G401 (cell line): ENCODE measurements at regions not wholly inside any gene's neighbourhood (a gene's known extent, or its start where the extent isn't known, plus 50 kb on each side); places are given as distances from the start of the nearest gene placed in this dataset.

Experiments used
- DNase-seq: peaks from one replicate; pipeline ENCODE4 v3.0.0-alpha.2; 2015; ENCODE audit warnings: low spot score
- in situ Hi-C: cut with HindIII; loops from 2 replicates; pipeline ENCODE4 v1.10.0; 2016; ENCODE audit warnings: low sequenced_read_pairs, mixed read lengths

DNA sequence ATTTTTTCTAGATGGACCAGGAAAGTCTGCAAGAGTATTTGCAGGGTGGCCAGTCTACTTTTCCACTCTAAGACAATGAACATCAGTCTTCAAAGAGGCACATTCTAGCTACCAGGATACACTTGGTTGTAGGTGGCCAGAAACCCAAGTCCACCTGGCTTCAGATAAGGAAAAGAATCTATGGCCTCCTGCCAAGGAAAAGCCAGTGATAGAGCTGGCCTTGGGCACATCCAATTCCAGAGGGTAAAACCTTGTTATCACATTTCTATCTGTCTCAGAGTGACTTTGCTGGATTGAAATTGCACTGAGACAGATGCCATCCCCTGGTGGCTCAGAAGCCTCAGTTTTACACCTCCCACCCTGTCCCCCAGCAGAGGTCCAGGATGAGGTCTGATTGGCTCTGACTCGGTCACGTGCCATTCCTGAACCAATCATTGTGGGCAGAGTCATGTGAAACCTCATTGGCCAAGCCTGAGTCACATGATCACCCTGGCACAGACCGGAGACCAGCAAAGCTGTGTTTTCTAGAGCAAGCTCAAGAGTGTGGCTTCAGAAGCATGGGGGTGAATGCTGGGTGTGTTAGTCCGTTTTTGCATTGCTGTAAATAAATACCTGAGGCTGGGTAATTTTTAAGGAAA lies 497.4 kb upstream of the SULF2 start:
- in situ Hi-C loops: no loop called here
- DNase-seq: no peak

DNA sequence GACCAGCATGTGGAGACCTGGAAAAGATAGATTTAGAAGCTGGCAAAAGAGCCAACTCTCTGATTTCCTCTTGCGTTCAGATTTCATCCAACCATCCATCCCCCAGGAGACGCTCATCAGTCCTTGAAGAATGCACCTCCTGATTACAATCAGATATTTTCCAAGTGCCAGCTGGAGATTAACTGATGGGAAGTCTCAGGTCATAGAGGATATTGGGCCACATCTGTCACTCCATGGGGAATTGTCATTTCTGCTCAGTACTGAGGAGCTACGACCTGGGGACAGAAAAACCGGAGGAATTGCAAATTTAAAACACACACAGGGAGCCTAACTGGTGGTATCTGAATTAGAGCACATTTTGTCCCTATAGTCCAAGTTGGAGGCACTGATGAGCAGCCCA lies 496.2 kb upstream of the SULF2 start:
- DNase-seq: no peak
- in situ Hi-C loops: no loop called here

DNA sequence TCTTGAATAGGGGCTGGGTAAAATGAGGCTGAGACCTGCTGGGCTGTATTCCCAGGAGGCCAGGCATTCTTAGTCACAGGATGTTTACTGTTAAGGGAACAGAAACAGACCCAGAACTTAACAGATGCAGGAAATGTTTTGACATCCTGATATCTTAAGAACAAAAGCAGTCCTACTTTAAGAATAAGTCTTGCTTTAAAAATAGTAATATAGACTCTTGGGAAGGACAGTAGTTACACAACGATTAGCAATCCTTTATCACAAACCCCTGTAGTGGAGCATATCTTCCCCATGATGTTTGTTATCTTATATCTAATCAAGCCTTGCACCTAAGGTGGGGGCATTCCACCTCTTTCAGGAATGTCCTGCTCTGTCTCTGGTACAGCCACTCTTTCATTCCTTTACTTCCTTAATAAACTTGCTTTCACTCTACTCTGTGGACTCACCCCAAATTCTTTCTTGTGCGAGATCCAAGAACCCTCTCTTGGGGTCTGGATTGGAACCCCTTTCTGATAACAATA lies 493.7 kb upstream of the SULF2 start:
- in situ Hi-C loops: loop anchor here (5.0 kb wide), 1 partner anchor 57 kb away; no protein-coding TSS in a partner anchor
- no peak for DNase-seq

DNA sequence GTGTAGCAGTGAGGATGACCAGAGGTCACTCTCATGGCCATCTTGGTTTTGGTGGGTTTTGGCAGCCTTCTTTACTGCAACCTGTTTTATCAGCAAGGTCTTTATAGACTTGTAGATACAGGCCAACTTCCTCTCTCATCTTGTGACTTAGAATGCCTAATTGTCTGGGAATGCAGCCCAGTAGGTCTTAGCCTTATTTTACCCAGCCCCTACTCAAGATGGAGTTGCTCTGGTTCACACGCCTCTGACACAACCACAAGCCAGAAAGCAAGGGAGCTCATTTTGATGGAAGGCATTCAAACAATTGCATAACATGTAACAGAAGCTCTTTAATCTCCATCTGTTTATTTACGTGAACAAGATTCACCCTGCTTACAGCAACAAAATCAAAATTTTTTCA lies 492.0 kb upstream of the SULF2 start:
- in situ Hi-C loops: loop anchor here (5.0 kb wide), 1 partner anchor 55 kb away; no protein-coding TSS in a partner anchor

DNA sequence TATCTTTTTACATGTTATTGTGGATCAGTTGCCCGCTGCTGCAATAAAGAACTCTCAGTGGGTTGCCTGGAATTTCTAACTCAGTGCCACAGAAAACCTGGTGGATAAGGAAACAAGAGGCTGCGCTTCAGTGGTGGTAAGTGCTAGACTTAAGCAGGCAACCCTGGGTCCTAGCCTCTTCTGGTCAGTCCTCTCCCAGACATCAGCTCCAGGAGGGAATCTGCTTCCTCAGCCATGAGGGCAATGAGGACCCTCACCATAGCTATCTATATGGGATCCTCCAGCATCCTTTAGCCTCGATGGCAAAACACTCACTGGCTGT lies 490.7 kb upstream of the SULF2 start:
- in situ Hi-C loops: loop anchor here (5.0 kb wide), 1 partner anchor 54 kb away; no protein-coding TSS in a partner anchor
- no peak for DNase-seq

More for the DNA sequence above, 492.0 kb upstream of the SULF2 start:
- peak; percentile 7 for DNase-seq

DNA sequence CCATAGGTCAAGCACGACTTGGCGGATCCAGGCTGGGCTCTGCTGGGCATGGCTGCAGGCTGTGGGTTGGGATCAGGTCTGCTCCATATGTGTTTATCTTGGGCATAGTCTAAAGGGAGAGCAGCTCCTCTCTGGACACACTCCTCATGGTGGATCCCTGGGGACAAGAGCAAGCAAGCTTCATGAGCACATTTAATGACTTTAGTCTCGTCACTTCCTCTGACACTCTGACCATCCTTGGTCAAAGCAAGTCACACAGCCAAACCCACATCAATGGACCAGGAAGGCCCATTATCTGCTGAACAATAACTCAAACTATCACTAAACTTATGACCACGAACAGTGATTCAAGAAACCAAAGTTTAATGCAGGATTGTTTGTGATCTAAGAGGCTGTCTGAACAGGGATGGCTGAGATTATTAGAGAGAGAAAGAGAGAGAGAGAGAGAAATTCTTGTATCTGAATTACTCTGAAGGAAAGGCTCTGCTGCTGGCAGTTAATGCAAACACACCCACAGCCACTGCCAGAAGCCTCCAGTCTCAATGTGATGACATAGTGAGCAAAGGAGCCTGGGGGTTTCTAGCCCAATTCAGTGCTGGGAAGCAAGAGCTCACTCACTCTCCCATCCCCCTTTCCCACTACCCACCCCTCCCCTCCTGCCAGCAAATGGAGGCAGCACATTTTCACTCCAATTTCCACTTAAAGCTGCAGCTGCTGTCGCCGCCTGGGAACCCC lies 490.2 kb upstream of the SULF2 start:
- no peak for DNase-seq
- in situ Hi-C loops: loop anchor here (5.0 kb wide), 1 partner anchor 53 kb away; no protein-coding TSS in a partner anchor

DNA sequence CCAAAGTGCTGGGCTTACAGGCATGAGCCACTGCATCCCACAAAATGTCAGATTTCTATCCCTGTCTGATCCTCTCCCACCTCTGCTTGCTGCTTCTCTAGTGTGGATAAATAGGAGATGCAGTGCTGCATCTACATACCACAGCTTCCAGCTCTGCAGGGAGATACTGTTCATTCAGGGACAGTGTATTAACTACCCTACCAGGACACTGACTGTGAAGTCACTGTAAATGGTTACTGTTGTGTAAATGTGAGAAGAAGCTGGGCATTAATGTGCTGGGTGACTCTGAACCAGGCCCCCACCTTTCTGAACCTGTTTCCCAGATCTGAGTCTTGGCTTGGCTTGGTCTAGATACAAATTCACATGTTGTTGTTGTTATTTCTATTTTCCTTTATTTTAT lies 488.6 kb upstream of the SULF2 start:
- no peak for DNase-seq
- in situ Hi-C loops: no loop called here

DNA sequence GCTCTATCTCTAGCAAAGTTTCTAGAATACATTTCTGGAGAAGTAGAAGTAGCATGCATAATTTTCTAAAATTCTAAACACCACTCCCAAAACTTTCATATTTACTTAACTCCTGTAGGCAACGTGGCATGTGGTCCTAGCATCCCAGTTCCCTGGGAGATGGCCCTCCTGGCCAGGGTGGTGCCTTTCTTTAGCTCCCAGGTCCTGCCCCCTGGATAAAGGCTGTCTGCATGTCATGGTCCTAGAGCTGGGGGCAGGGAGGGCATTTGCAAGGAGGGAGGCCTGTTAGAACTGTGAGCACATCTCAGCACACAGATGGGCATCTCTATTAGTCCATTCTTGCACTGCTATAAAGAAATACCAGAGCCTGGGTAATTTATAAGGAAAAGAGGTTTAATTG lies 485.6 kb upstream of the SULF2 start:
- DNase-seq: no peak
- in situ Hi-C loops: no loop called here

DNA sequence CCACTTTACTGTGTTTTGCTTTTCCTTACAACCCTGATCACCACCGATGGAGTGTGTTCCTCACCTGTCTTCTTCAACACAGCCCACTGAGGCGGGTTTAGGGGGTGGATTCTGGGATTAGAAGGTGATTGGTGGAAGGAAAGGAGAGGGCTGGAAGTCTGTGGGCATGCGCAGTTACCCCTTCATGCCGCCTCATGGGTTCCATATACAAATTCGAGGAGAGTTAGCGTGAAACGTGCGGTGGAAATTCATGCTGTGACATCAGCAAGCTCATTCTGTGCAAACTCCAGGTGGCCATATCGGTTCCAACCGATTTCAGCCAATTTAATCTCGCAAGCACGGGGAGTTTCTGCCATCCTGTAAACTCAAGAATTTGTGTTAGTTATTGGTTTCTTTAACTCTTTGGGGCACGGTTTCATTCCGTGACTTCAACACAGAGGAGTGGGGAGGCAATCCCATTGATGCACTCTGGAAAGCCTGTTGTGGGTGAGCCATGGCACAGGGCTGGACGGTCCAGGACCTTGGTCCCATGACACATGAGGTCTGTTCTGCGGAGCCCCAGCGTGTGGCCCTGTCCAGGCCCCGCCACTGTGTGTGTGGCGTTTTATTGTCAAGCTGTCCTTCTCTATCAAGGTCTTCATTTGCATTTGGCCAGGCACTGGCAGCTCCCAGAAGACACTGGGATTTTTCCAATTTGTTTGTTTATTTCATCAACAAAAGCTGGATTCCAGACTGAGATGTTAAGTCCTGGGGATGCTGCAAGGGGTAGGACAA lies 482.8 kb upstream of the SULF2 start:
- in situ Hi-C loops: no loop called here
- DNase-seq: no peak

DNA sequence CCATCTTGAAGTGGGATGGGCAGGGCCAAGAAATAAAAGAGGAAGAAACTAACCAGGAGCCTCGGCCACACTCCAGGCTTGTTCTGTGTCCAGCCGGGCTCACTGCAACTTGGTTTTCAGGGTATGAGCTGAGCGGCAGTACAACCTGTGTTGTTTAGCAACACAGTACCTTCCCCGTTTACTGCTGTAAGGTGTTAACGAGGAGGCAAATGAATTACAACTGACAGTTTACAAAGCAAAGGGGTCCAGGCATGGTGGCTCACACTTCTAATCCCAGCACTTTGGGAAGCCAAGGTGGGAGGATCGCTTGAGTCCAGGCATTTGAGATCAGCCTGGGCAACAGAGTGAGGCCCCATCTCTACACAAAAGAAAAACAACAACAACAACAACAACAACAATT lies 481.3 kb upstream of the SULF2 start:
- no peak for DNase-seq
- in situ Hi-C loops: no loop called here

DNA sequence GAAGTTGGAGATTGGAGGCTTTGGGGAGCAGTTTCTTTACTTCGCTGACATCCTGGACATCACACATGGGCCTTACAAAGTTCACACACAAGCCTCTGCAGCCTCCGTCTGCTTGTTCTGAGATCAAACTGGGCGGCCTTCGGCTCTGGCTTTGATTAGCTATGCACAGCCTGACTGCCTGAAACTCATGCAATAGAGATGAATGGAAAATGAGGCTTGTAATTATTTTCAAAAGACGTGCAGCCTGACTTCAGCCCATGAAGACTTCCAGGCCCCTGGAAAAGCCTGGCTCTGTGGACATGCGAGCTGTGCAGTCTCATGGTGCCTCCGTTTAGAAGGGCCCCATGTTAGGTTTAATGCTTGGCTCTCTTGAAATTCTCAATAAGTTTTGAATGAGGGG lies 480.5 kb upstream of the SULF2 start:
- no peak for DNase-seq
- in situ Hi-C loops: no loop called here

DNA sequence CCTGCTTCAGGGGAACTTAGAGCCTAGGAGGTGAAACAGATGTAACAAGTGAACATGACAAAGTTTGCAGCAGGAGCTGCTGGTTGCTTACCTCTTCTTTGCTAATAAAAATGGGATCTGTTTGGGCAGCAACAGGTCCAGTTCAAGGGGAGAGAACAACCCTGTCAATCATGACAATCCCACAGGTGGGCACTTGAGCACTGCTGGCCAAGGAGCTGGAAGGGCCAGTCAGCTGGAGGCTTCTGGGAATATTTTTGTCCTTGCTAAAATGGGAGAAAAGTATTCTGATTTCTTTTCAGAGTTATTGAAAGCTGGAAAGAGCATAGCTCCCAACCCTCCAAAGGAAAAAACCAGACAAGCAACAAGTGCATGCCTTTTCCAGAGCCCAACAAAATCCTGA lies 477.7 kb upstream of the SULF2 start:
- in situ Hi-C loops: no loop called here
- DNase-seq: no peak

DNA sequence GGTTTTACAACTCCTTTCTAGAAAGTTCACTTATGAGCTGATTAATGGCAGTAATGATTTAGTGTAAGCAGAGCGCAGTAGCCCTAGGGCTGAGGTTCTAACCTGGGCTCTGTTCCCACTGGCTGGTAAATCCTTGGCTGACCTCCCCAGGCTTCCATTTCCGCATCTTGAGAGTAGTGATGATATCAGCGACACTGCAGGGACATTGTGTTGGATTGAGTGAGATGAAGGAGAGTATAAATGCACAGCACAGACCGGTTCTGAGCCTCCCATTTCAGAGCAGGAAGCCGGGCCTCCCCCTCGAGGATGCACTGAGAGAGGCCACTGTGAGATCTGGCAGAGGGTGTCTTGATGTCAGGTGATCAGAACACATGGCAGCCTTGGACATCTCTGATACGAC lies 477.2 kb upstream of the SULF2 start:
- in situ Hi-C loops: no loop called here
- DNase-seq: no peak

DNA sequence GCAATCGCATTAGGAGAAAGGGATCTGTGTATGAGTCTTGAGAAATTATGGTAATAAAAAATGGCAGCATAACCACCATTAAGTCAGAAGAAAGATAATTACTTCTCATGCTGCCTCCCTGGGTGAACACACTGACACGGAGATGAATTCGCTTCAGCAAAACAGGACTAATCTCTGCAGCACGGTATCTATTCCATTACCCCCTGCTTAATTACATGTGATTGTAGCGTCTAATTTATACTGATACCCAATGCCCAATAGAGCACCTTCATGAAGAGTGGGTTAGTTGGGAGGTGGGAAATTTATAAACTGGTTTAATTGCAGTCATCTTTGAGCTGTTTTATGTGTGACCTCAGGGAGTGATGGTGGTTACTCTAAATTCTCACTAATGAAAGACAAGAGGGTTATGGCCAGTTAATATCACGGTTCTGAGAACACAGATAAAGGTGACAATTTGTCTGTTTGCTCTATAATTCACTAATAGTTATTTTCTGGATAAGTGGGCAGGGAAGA lies 476.2 kb upstream of the SULF2 start:
- DNase-seq: no peak
- in situ Hi-C loops: no loop called here

DNA sequence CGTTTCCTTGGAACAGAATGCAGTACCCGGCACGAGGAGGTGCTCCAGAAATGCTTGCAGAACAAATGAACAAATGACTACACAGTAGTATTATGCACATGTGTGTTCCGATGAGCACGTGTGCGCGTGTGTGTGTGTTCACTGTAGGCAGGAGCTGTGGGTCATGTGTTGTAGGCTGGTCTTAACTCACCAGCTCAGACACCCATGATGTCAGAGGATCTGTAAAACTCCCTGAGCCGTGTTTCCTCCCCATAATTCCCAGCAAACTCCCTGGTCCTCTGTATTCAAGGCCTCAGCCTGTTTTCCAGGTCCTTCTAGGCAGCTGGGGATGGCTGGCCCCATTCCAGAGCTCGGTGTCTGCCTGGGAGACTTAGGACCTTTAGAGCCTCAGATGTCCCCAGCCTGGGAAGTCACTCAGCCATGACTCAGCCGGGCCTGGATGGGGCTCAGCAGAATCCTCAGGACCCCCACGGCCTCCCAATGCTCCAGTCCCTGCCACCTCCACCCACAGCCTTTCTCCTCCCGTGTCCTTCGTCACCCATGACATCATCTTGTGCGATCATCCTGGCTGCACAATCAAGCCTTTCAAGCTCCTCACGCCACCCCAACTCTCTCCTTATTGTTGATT lies 475.0 kb upstream of the SULF2 start:
- in situ Hi-C loops: no loop called here
- DNase-seq: no peak

DNA sequence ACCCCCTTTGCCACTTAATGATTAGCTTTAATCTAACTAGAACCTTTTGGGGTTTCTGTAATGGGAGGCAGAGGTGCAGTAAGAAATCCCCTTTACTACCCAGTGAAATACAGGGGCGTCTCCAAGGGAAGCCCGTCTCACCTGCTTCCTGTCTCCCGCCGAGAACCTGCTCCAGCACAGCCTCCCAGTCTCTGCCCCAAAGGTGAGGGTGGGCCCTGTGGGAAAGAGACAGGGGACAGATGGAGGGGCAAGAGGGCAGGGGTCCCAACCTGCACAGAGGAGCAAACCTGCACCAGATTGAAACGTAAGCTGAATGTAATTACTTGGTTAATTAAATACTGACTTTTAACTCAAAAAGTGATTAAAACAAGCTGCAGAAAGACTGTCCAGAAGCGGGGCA lies 474.2 kb upstream of the SULF2 start:
- no peak for DNase-seq
- in situ Hi-C loops: no loop called here

DNA sequence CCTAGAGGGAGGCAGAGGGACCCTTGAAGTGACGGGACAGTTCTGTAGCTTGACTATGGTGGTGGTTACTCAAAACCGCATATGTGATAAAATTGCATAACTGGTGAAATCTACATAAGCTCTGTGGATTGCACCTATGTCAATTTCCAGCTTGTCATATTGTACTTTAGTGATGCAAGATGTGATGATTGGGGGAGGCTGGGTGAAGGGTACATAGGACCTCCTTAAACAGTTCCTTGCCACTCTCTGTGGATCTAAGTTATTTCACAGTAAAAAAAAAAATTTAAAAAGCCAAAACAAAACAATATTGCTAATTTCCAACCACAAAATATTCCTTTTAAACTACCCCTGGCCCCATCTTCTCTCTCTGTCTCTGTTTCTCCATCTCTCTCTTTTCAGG lies 472.6 kb upstream of the SULF2 start:
- in situ Hi-C loops: no loop called here
- DNase-seq: no peak

DNA sequence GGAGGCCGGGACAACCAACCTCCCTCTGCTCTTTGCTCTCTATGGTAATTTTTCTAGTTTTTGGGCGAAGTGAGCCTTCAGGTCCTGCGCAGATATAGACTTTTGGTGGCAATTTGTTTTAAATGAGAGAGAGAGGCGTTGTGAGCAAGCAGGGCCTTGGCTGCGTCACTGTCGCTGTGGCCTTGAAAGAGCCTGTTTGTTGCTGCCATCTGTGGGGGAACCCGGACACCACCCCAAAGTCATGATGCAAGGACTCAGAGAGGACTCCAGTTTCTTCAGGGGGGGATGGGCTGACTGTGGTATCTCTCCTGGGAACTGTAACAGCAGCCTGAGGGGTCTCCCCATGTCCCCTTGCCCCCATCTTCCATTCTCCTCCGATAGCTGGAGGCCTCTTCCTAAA lies 462.7 kb upstream of the SULF2 start:
- DNase-seq: no peak
- in situ Hi-C loops: no loop called here

DNA sequence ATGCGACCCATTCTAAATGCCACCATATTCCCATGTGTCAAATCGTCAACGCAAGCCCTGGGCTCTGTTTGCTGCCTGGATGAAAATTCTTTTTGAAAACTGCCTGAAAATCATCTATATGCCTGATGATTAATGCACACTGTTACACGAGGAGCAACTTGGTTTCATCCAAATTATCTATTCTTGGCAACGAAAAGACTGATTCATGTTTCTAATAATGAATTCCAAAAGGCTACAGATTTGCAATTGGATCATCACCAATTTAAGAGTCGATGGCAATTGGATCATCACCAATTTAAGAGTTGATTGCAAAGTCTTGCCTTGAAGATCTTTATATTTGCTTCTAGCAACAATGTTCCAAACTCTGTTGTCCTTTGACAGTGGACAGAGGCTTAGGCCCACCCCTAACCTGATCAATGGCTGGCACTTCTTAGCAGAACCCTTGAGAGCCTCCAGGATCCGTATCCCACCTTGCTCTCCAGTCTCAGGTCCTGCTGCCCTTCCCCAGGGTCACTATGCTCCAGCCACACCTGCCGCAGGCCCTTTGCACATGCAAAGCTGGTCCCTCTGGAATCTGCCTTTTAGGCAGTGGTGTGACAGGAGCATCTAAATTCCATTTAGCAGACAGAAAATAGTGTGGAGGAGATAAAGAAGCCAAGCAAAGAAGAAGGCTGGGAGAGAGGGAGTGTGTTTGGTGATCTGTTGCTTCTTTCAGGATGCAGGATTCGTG lies 460.9 kb upstream of the SULF2 start:
- no peak for DNase-seq
- in situ Hi-C loops: no loop called here
